Kidney (tissue), 13 donors: ENCODE measurements at regions not wholly inside any gene's neighbourhood (a gene's known extent, or its start where the extent isn't known, plus 50 kb on each side); places are given as distances from the start of the nearest gene placed in this dataset.

Experiments used
- DNase-seq, 5 donors: peaks; one replicate each; pipeline ENCODE4 v3.0.0-alpha.2; 2013 to 2020
- FAIRE-seq: peaks from 2 replicates; lab custom pipeline; 2012; peaks lifted over from hg19 to GRCh38; lab: Jason Lieb, UNC
- H3K27ac ChIP-seq, 2 donors: one replicate each; pipeline ENCODE4 v1.7.0; 2013; ENCODE audit warnings: low read depth in 2 of 2, low read length in 2 of 2, inconsistent platforms in 1 of 2
- H3K27me3 ChIP-seq: one replicate; pipeline ENCODE4 v1.7.1; 2013; ENCODE audit warnings: low read length, inconsistent platforms; ENCODE audit not compliant: control insufficient read depth, insufficient read depth
- H3K36me3 ChIP-seq, 3 donors: one replicate each; pipeline versions ENCODE4 v1.7.0 to v1.7.1; 2013; ENCODE audit warnings: low read length in 3 of 3, control low read depth in 1 of 3, inconsistent platforms in 1 of 3; ENCODE audit not compliant: insufficient read depth in 3 of 3, control insufficient read depth in 2 of 3
- H3K4me1 ChIP-seq, 3 donors: one replicate each; pipeline versions ENCODE4 v1.7.0 to v1.7.1; 2013; ENCODE audit warnings: low read length in 3 of 3, inconsistent platforms in 1 of 3, low read depth in 1 of 3; ENCODE audit not compliant: control insufficient read depth in 2 of 3, insufficient read depth in 2 of 3
- H3K4me3 ChIP-seq, 3 donors: one replicate each; pipeline versions ENCODE4 v1.7.0 to v1.8.1; 2013; ENCODE audit warnings: low read length in 3 of 3, control low read depth in 1 of 3, inconsistent platforms in 1 of 3
- H3K9ac ChIP-seq, 3 donors: one replicate each; pipeline versions ENCODE4 v1.7.0 to v1.7.1; 2013; ENCODE audit warnings: low read length in 3 of 3, control low read depth in 1 of 3, inconsistent platforms in 1 of 3
- H3K9me3 ChIP-seq, 3 donors: one replicate each; pipeline versions ENCODE4 v1.7.0 to v1.7.1; 2013; ENCODE audit warnings: low read length in 3 of 3, control low read depth in 1 of 3, inconsistent platforms in 1 of 3; ENCODE audit not compliant: control insufficient read depth in 2 of 3, insufficient read depth in 1 of 3
- CTCF ChIP-seq: IDR thresholded peaks from 3 replicates; pipeline ENCODE4 v1.5.1; 2012; ENCODE audit warnings: mild to moderate bottlenecking, moderate library complexity, borderline replicate concordance; ENCODE audit not compliant: insufficient read depth; ENCODE audit errors: extremely low read depth
- intact Hi-C: fragments of 100-400 bp; cut with DNase I; formaldehyde crosslinking; loops from one replicate; pipeline ENCODE4 v1.11.1; 2022
- donor health status: control.
- donor health status: control.
- donor health status: control.
- donor health status: control.
- donor health status: control.
- donor health status: DM: yes; HTN: yes; CAD: no.
- donor health status: Normal renal cell carcinoma (clear cell type).

GRCh38 chr2:38128653-38129052 is 52.7 kb upstream of the CYP1B1 start:
- no peaks in the 10 kb centered on the region for H3K4me1 ChIP-seq
- FAIRE-seq, result no peak
- no peaks in the 10 kb centered on the region for H3K9me3 ChIP-seq
- intact Hi-C loops, result no loop called here
- no peak for TF ChIP-seq CTCF
- H3K4me3 ChIP-seq, result no peak overlapping the region
- no peak overlapping the region for H3K27ac ChIP-seq
- H3K9ac ChIP-seq, result no peak overlapping the region
- no peaks in the 10 kb centered on the region for H3K27me3 ChIP-seq
- DNase-seq, result no peak
- H3K36me3 ChIP-seq, result no peaks in the 10 kb centered on the region

DNA sequence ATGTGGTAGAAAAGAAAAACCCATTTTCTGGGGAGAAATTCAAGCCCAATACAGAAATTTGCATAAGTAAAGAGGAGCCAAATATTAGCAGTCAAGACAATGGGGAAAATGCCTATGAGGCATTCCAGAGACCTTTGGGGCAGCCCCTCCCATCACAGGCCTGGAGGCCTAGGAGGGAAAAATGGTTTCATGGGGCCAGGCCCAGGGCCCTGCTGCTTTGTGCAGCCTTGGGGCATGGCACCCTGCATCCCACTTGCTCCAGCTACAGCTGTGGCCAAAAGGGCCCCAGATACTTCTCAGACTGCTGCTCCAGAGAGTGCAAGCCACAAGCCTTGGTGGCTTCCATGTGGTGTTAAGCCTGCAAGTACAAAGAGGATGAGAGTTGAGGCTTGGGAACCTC is 51.3 kb upstream of the CYP1B1 start:
- H3K4me3 ChIP-seq, result no peak overlapping the region
- no peak overlapping the region for H3K27ac ChIP-seq
- intact Hi-C loops, result no loop called here
- no peak overlapping the region for H3K9ac ChIP-seq
- H3K9me3 ChIP-seq, result no peaks in the 10 kb centered on the region
- H3K27me3 ChIP-seq, result no peaks in the 10 kb centered on the region
- no peaks in the 10 kb centered on the region for H3K4me1 ChIP-seq
- FAIRE-seq (no peak), DNase-seq (no peak)
- TF ChIP-seq CTCF, result no peak
- no peaks in the 10 kb centered on the region for H3K36me3 ChIP-seq

- H3K27ac ChIP-seq, result no peak overlapping the region
- DNase-seq (peak in 2 of 5 donors; percentile 83 to 91), FAIRE-seq (no peak)
- peaks cover 0 to 3% (median 3%) of the 10 kb centered on the region in 3 donors for H3K4me1 ChIP-seq
- H3K36me3 ChIP-seq, result no peaks in the 10 kb centered on the region
- intact Hi-C loops, result no loop called here
- H3K9ac ChIP-seq, result no peak overlapping the region
- no peak for TF ChIP-seq CTCF
- H3K9me3 ChIP-seq, result no peaks in the 10 kb centered on the region
- no peak overlapping the region for H3K4me3 ChIP-seq
- no peaks in the 10 kb centered on the region for H3K27me3 ChIP-seq
These were observed 49.9 kb upstream of the CYP1B1 start for GRCh38 chr2:38125842-38126241.
